SK-N-SH treated with all-trans-retinoic acid at 6 μM for 48 hours (cell line): ENCODE measurements at regions not wholly inside any gene's neighbourhood (a gene's known extent, or its start where the extent isn't known, plus 50 kb on each side); places are given as distances from the start of the nearest gene placed in this dataset.

Source experiments
- ATAC-seq: fragments of 200-7000 bp; cut with Tn5 transposase; 3 replicates; pipeline ENCODE4 v1.9.1; 2020; ENCODE audit warnings: mild to moderate bottlenecking, moderate library complexity
- ARNTL ChIP-seq: fragments of 450-650 bp; formaldehyde crosslinking; IDR thresholded peaks from 2 replicates; pipeline ENCODE4 v1.5.0; 2020; ENCODE audit warnings: low read depth, mild to moderate bottlenecking, moderate library complexity, borderline replicate concordance
- BACH2 ChIP-seq: fragments of 250-450 bp; sonication (Bioruptor Pico); IDR thresholded peaks from 2 replicates; pipeline ENCODE4 v1.9.0; 2021; ENCODE audit warnings: mild to moderate bottlenecking, borderline replicate concordance
- CREB5 ChIP-seq: fragments of 250-450 bp; sonication (Bioruptor Pico); IDR thresholded peaks from 2 replicates; pipeline ENCODE4 v1.5.1; 2020; ENCODE audit warnings: low read depth, mild to moderate bottlenecking, moderate library complexity
- CSDC2 ChIP-seq: fragments of 250-450 bp; sonication (Bioruptor Pico); IDR thresholded peaks from 2 replicates; pipeline ENCODE4 v1.5.0; 2020; ENCODE audit warnings: mild to moderate bottlenecking, moderate library complexity
- CSRNP3 ChIP-seq: fragments of 250-450 bp; sonication (Bioruptor Pico); IDR thresholded peaks from 2 replicates; pipeline ENCODE4 v1.5.1; 2021; ENCODE audit warnings: mild to moderate bottlenecking, moderate library complexity
- ESRRG ChIP-seq: fragments of 250-450 bp; sonication (Bioruptor Pico); IDR thresholded peaks from 2 replicates; pipeline ENCODE4 v1.6.1; 2021; ENCODE audit warnings: mild to moderate bottlenecking
- ISL1 ChIP-seq: fragments of 250-450 bp; sonication (Bioruptor Pico); IDR thresholded peaks from 2 replicates; pipeline ENCODE4 v2.1.2; 2022; ENCODE audit warnings: mild to moderate bottlenecking, moderate library complexity
- OSR1 ChIP-seq: fragments of 250-450 bp; sonication (Bioruptor Pico); IDR thresholded peaks from 2 replicates; pipeline ENCODE4 v1.8.0; 2022; ENCODE audit warnings: moderate library complexity, mild to moderate bottlenecking, inconsistent platforms
- PATZ1 ChIP-seq: fragments of 250-450 bp; sonication (Bioruptor Pico); IDR thresholded peaks from 2 replicates; pipeline ENCODE4 v1.8.0; 2020; ENCODE audit warnings: mild to moderate bottlenecking, moderate library complexity, borderline replicate concordance
- POU6F1 ChIP-seq: fragments of 250-450 bp; sonication (Bioruptor Pico); IDR thresholded peaks from 2 replicates; pipeline ENCODE4 v1.8.0; 2021; ENCODE audit warnings: low read depth, mild to moderate bottlenecking, moderate library complexity, borderline replicate concordance
- RARB ChIP-seq: fragments of 250-450 bp; sonication (Bioruptor Pico); IDR thresholded peaks from 2 replicates; pipeline ENCODE4 v1.8.0; 2021; ENCODE audit warnings: mild to moderate bottlenecking, moderate library complexity
- SNAI2 ChIP-seq: fragments of 250-450 bp; sonication (Bioruptor Pico); IDR thresholded peaks from 2 replicates; pipeline ENCODE4 v1.5.0; 2020; ENCODE audit warnings: mild to moderate bottlenecking, moderate library complexity
- TCF4 ChIP-seq: fragments of 250-450 bp; sonication (Bioruptor Pico); IDR thresholded peaks from 2 replicates; pipeline ENCODE4 v1.8.0; 2021; ENCODE audit warnings: mild to moderate bottlenecking, moderate library complexity, borderline replicate concordance
- TOX ChIP-seq: fragments of 250-450 bp; sonication (Bioruptor Pico); IDR thresholded peaks from 2 replicates; pipeline ENCODE4 v1.8.0; 2021; ENCODE audit warnings: mild to moderate bottlenecking, moderate library complexity, borderline replicate concordance
- TSHZ2 ChIP-seq: fragments of 250-450 bp; sonication (Bioruptor Pico); IDR thresholded peaks from 2 replicates; pipeline ENCODE4 v1.5.0; 2020; ENCODE audit warnings: mild to moderate bottlenecking, moderate library complexity
- ZC3H10 ChIP-seq: fragments of 250-450 bp; sonication (Bioruptor Pico); IDR thresholded peaks from 2 replicates; pipeline ENCODE4 v1.5.1; 2021; ENCODE audit warnings: mild to moderate bottlenecking, moderate library complexity
- ZFP3 ChIP-seq: fragments of 250-450 bp; sonication (Bioruptor Pico); IDR thresholded peaks from 2 replicates; pipeline ENCODE4 v1.5.0; 2020; ENCODE audit warnings: mild to moderate bottlenecking, moderate library complexity
- ZFP30 ChIP-seq: fragments of 450-650 bp; formaldehyde crosslinking; IDR thresholded peaks from 2 replicates; pipeline ENCODE4 v1.5.0; 2022; ENCODE audit warnings: mild to moderate bottlenecking, moderate library complexity
- ZNF565 ChIP-seq: fragments of 450-650 bp; formaldehyde crosslinking; conservative IDR thresholded peaks from 2 replicates; pipeline ENCODE4 v1.5.0; 2020; ENCODE audit warnings: low read depth, mild to moderate bottlenecking, moderate library complexity
- ZNF70 ChIP-seq: fragments of 450-650 bp; formaldehyde crosslinking; IDR thresholded peaks from 2 replicates; pipeline ENCODE4 v1.5.0; 2020; ENCODE audit warnings: mild to moderate bottlenecking, moderate library complexity
- ZNF8 ChIP-seq: fragments of 450-650 bp; formaldehyde crosslinking; IDR thresholded peaks from 2 replicates; pipeline ENCODE4 v1.5.0; 2020; ENCODE audit warnings: mild to moderate bottlenecking, moderate library complexity

GRCh38 chr6:144559865-144560593 lies 274.9 kb downstream of the UTRN start:
- peak; percentile 75 for ATAC-seq
- no peak for TF ChIP-seq ZNF70 (CRISPR knock-in tag)
- no peak for TF ChIP-seq TCF4 (CRISPR knock-in tag)
- no peak for TF ChIP-seq ZFP30 (CRISPR knock-in tag)
- TF ChIP-seq ISL1 (CRISPR knock-in tag) = peak; percentile 26; the same call in 1 of the 2 replicates
- no peak for TF ChIP-seq SNAI2
- TF ChIP-seq ARNTL (CRISPR knock-in tag) = no peak
- no peak for TF ChIP-seq CSRNP3 (CRISPR knock-in tag)
- no peak for TF ChIP-seq PATZ1 (CRISPR knock-in tag)
- no peak for TF ChIP-seq ZNF8 (CRISPR knock-in tag)
- TF ChIP-seq ZNF565 (CRISPR knock-in tag) = no peak
- no peak for TF ChIP-seq CSDC2 (CRISPR knock-in tag)
- no peak for TF ChIP-seq POU6F1 (CRISPR knock-in tag)
- peak; percentile 59; the same call in 1 of the 2 replicates for TF ChIP-seq TSHZ2
- no peak for TF ChIP-seq OSR1 (CRISPR knock-in tag)
- no peak for TF ChIP-seq ZC3H10

GRCh38 chr6:144561455-144562043 lies 276.4 kb downstream of the UTRN start:
- no peak for ATAC-seq
- TF ChIP-seq ZNF565 (CRISPR knock-in tag) = no peak
- TF ChIP-seq RARB (CRISPR knock-in tag) = no peak
- no peak for TF ChIP-seq BACH2 (CRISPR knock-in tag)
- no peak for TF ChIP-seq ISL1 (CRISPR knock-in tag)
- TF ChIP-seq ARNTL (CRISPR knock-in tag) = no peak
- no peak for TF ChIP-seq ESRRG (CRISPR knock-in tag)
- TF ChIP-seq ZFP30 (CRISPR knock-in tag) = no peak
- TF ChIP-seq OSR1 (CRISPR knock-in tag) = no peak

GRCh38 chr6:144564202-144564601 lies 279.1 kb downstream of the UTRN start:
- no peak for ATAC-seq
- TF ChIP-seq TCF4 (CRISPR knock-in tag) (no peak), TOX (CRISPR knock-in tag) (no peak), RARB (CRISPR knock-in tag) (no peak), CREB5 (CRISPR knock-in tag) (no peak), ZNF70 (CRISPR knock-in tag) (no peak), BACH2 (CRISPR knock-in tag) (no peak), TSHZ2 (no peak), ZFP3 (CRISPR knock-in tag) (no peak), POU6F1 (CRISPR knock-in tag) (no peak)
